ENCODE measurements at regions not wholly inside any gene's neighbourhood (a gene's known extent, or its start where the extent isn't known, plus 50 kb on each side); places are given as distances from the start of the nearest gene placed in this dataset.

- H3K9me3 ChIP-seq (ENCODE audit: control insufficient read depth in 2 of 3, insufficient read depth in 1 of 3, low read length in 3 of 3), result no peaks in the 10 kb centered on the region
- H3K36me3 ChIP-seq (ENCODE audit: control insufficient read depth in 2 of 3, insufficient read depth in 3 of 3, low read length in 3 of 3), result no peaks in the 10 kb centered on the region
- H3K27me3 ChIP-seq (ENCODE audit: control insufficient read depth, insufficient read depth, low read length), result no peaks in the 10 kb centered on the region
- H3K4me3 ChIP-seq (ENCODE audit: low read length in 3 of 3), result no peak overlapping the region
- H3K9ac ChIP-seq (ENCODE audit: low read length in 3 of 3), result no peak overlapping the region
- no peaks in the 10 kb centered on the region for H3K4me1 ChIP-seq (ENCODE audit: control insufficient read depth in 2 of 3, insufficient read depth in 2 of 3, low read depth in 1 of 3, low read length in 3 of 3)
- TF ChIP-seq, protein P1, sequence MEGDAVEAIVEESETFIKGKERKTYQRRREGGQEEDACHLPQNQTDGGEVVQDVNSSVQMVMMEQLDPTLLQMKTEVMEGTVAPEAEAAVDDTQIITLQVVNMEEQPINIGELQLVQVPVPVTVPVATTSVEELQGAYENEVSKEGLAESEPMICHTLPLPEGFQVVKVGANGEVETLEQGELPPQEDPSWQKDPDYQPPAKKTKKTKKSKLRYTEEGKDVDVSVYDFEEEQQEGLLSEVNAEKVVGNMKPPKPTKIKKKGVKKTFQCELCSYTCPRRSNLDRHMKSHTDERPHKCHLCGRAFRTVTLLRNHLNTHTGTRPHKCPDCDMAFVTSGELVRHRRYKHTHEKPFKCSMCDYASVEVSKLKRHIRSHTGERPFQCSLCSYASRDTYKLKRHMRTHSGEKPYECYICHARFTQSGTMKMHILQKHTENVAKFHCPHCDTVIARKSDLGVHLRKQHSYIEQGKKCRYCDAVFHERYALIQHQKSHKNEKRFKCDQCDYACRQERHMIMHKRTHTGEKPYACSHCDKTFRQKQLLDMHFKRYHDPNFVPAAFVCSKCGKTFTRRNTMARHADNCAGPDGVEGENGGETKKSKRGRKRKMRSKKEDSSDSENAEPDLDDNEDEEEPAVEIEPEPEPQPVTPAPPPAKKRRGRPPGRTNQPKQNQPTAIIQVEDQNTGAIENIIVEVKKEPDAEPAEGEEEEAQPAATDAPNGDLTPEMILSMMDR (IDR thresholded peaks at IDR 0.05; ENCODE audit: borderline replicate concordance, extremely low read depth, insufficient read depth), result no peak
- no peak overlapping the region for H3K27ac ChIP-seq (ENCODE audit: low read depth in 2 of 2, low read length in 2 of 2)
- FAIRE-seq, result no peak
- intact Hi-C loops (cut with DNase I), result no loop called here
- DNase-seq, result no peak
Observed at GRCh38 chr22:34604312-34604711, 461.6 kb upstream of the ISX start.

- H3K27ac ChIP-seq (ENCODE audit: low read depth in 2 of 2, low read length in 2 of 2), result no peak overlapping the region
- H3K9ac ChIP-seq (ENCODE audit: low read length in 3 of 3), result no peak overlapping the region
- H3K36me3 ChIP-seq (ENCODE audit: control insufficient read depth in 2 of 3, insufficient read depth in 3 of 3, low read length in 3 of 3), result no peaks in the 10 kb centered on the region
- TF ChIP-seq, protein P1 (IDR thresholded peaks at IDR 0.05; ENCODE audit: borderline replicate concordance, extremely low read depth, insufficient read depth), result no peak
- H3K27me3 ChIP-seq (ENCODE audit: control insufficient read depth, insufficient read depth, low read length), result no peaks in the 10 kb centered on the region
- H3K4me1 ChIP-seq (ENCODE audit: control insufficient read depth in 2 of 3, insufficient read depth in 2 of 3, low read depth in 1 of 3, low read length in 3 of 3), result no peaks in the 10 kb centered on the region
- no peak for FAIRE-seq
- H3K4me3 ChIP-seq (ENCODE audit: low read length in 3 of 3), result no peak overlapping the region
- DNase-seq, result no peak
- H3K9me3 ChIP-seq (ENCODE audit: control insufficient read depth in 2 of 3, insufficient read depth in 1 of 3, low read length in 3 of 3), result no peaks in the 10 kb centered on the region
- intact Hi-C loops (cut with DNase I), result no loop called here
Observed at GRCh38 chr22:34608106-34608505, 457.9 kb upstream of the ISX start.

- TF ChIP-seq, protein P1 (IDR thresholded peaks at IDR 0.05; ENCODE audit: borderline replicate concordance, extremely low read depth, insufficient read depth), result no peak
- no peak for DNase-seq
- no peaks in the 10 kb centered on the region for H3K27me3 ChIP-seq (ENCODE audit: control insufficient read depth, insufficient read depth, low read length)
- no peaks in the 10 kb centered on the region for H3K36me3 ChIP-seq (ENCODE audit: control insufficient read depth in 2 of 3, insufficient read depth in 3 of 3, low read length in 3 of 3)
- H3K4me3 ChIP-seq (ENCODE audit: low read length in 3 of 3), result no peak overlapping the region
- no peak for FAIRE-seq
- no peaks in the 10 kb centered on the region for H3K9me3 ChIP-seq (ENCODE audit: control insufficient read depth in 2 of 3, insufficient read depth in 1 of 3, low read length in 3 of 3)
- H3K9ac ChIP-seq (ENCODE audit: low read length in 3 of 3), result no peak overlapping the region
- no peaks in the 10 kb centered on the region for H3K4me1 ChIP-seq (ENCODE audit: control insufficient read depth in 2 of 3, insufficient read depth in 2 of 3, low read depth in 1 of 3, low read length in 3 of 3)
- intact Hi-C loops (cut with DNase I), result no loop called here
- H3K27ac ChIP-seq (ENCODE audit: low read depth in 2 of 2, low read length in 2 of 2), result no peak overlapping the region
Observed at GRCh38 chr22:34608540-34609115, 457.3 kb upstream of the ISX start.

DNA sequence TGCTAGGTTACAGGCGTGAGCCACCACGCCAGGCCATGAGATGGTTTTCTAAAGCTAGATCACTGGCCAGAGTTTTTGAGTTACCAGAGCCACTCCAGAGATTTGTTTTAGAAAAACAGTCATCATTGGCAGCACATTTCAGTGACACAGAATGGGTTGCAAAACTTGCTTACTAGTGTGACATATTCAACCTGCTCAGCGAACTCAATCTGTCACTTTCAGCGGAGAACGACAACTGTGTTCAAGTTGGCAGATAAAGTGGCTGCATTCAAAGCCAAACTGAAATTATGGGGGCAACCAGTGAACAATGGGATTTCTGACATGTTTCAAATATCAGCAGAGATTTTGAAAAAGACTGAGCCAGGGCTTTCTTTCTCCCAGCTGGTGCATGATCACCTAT lies 456.3 kb upstream of the ISX start:
- DNase-seq (no peak), FAIRE-seq (no peak)
- H3K9me3 ChIP-seq (ENCODE audit: control insufficient read depth in 2 of 3, insufficient read depth in 1 of 3, low read length in 3 of 3), result no peaks in the 10 kb centered on the region
- TF ChIP-seq, protein P1 (IDR thresholded peaks at IDR 0.05; ENCODE audit: borderline replicate concordance, extremely low read depth, insufficient read depth), result no peak
- no peak overlapping the region for H3K27ac ChIP-seq (ENCODE audit: low read depth in 2 of 2, low read length in 2 of 2)
- no peak overlapping the region for H3K9ac ChIP-seq (ENCODE audit: low read length in 3 of 3)
- no peaks in the 10 kb centered on the region for H3K27me3 ChIP-seq (ENCODE audit: control insufficient read depth, insufficient read depth, low read length)
- no peaks in the 10 kb centered on the region for H3K36me3 ChIP-seq (ENCODE audit: control insufficient read depth in 2 of 3, insufficient read depth in 3 of 3, low read length in 3 of 3)
- no peak overlapping the region for H3K4me3 ChIP-seq (ENCODE audit: low read length in 3 of 3)
- H3K4me1 ChIP-seq (ENCODE audit: control insufficient read depth in 2 of 3, insufficient read depth in 2 of 3, low read depth in 1 of 3, low read length in 3 of 3), result no peaks in the 10 kb centered on the region
- intact Hi-C loops (cut with DNase I), result no loop called here
